Hematopoietic multipotent progenitor cell treated with erythropoietin and hydrocortisone succinate and interleukin-3 and kit ligand, for 6 days (in vitro differentiated cells): ENCODE measurements at regions not wholly inside any gene's neighbourhood (a gene's known extent, or its start where the extent isn't known, plus 50 kb on each side); places are given as distances from the start of the nearest gene placed in this dataset.

Source experiments
- DNase-seq: peaks from one replicate; pipeline ENCODE4 v3.0.0-alpha.2; 2015

DNA sequence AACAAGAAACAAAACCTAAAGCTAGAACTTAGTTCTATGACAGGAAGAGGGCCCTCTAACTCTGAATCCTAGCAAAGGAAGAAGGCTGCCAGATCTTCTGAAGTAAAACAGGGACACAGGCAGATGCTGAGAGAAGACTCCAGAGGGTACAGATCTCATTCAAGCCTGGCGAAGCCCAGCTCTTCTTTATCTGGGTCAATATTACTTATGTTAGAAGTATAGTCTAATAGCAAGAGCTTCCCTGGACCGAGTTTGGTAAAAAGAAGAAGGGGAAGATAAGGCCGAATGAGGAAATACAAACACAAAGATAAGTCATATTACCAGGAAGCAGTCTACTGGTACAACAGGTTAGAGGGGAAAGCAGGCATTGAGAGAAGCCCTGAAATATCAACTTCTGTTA lies 79.9 kb upstream of the CCDC91 start:
- peak; percentile 38 for DNase-seq

DNA sequence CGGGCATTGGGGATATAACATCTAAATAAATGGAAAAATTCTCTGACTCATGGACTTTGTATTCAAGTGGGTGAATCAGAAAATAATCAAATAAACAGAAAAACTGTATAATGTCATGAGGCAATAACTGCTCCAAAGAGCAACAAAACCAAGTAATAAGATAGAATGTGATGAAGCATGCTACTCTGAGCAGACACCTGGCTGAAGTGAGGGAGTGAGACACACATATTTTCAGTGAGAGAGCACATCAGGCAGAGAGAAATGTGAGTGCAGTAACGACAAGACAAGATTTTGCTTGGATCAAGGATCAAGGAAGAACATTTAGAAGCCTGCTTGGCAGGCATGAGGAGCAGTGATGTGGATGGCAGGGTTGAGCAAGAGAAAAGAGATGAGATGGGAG lies 75.8 kb upstream of the CCDC91 start:
- DNase-seq: no peak

- DNase-seq: no peak
Measured at GRCh38 chr12:28121433-28121832, 68.8 kb upstream of the CCDC91 start.

DNA sequence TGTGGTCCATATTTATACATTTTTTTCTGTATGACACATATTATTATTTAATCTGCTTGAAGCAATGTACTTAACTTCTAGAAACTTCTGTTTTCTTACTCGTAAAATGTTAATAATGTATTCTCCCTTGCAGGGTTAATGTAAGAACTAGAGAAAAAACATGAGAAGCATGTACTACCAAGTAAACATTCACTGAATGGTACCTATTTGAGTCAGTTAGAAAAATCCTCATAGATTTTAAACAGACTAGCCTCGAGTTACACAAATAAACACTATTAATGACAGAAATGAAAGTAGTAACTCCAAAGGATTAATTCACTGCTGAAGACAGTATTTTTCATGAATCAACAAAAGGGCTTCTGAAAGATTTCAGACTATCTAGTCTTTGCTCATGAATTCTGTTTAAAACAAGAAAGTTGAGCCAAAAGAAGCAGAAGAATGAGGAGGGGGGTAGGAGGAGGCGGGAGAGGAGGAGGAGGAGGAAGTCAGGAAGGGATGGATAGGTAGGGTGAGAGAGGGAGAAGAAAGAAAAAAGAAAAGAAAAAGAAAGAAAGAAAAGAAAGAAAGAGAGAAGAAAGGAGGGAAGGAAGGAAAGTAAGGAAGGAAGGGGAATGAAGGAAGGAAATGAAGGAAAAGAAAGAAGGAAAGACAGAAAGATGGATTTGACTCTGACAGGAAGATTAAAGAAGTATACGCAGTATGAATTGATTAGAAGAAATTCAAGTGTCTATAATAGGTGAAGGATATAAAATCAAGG lies 68.2 kb upstream of the CCDC91 start:
- DNase-seq: no peak

DNA sequence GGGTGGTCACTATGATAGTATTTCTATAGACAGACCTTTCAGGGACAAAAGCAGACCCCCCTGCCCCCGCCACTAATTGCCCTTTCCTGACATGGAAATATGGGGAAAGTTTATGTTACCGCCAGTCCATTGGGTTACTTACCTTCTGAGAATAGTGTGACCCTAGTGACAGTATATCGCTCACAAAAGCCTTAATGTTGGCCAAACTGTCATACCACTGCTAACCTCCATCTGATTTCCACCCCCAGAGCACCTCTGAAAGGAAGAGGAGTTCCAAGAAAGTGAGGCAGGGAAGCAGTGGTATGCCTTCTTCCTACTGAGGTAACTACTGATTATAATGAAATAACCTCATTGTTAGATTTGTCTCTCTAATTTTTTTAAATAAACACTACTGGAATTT lies 67.5 kb upstream of the CCDC91 start:
- DNase-seq: no peak

GRCh38 chr12:28127455-28127854 lies 62.8 kb upstream of the CCDC91 start:
- DNase-seq: no peak

DNA sequence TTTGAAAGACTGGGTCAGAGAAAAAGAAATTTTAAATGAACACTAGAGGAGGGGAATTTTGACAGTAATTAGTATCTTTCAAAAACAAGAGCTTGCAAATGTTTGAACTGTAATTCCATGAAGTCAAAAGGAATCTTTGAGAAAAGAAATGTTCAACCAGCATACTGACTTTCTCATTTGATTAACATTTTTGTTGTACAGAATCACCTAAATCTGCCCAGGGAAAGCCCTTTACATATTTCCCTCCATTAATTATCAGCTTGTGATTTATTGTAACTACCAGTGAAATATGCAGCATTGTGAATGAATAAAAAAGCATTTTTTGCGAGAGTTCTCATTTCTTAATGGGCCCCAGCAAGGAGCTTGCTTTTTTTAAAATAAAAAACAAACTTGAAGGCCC lies 61.2 kb upstream of the CCDC91 start:
- no peak for DNase-seq

DNA sequence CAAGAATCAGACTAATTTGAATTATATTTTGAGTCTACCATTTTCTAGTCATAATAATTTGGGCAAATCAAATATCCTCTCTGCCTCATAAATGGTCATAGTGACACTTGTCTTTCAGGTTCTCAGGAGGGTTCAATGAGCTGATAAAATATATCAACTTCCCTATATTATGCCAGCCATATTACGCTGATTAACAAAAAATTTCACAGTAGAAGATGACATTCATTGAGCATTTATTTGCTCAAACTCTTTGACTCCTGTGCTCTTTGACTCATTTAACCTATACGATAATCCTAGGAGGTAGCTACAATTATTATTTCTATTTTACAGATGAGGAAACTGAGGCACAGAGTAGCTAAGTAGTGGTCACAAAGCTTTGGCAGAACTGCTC lies 60.0 kb upstream of the CCDC91 start:
- DNase-seq: no peak

- peak; percentile 78 for DNase-seq
Measured at GRCh38 chr12:28130625-28131598, 59.3 kb upstream of the CCDC91 start.

DNA sequence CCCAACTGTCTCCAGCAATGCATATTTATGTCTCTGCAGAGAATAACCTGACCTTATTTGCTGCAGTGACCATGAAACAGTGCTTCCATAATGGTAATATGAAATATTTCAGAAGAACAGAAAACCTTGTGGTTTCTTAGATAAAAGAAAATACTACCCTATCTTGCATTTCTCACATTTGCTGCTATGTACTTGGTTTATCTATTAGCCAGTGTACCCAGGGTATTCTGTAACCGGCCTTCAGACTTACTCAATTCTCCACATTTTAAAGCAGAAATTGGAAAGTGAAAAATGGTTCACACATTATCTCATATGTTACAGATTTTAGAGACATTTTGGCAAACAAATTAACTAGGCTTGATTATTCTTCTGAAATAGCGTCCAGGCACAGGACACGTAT lies 57.9 kb upstream of the CCDC91 start:
- peak; percentile 83 for DNase-seq

GRCh38 chr12:28135801-28136439 lies 54.3 kb upstream of the CCDC91 start:
- DNase-seq: peak; percentile 39

- DNase-seq: no peak
Measured at GRCh38 chr12:28137414-28137813, 52.8 kb upstream of the CCDC91 start.

GRCh38 chr12:28140404-28140803 lies 49.9 kb upstream of the CCDC91 start:
- DNase-seq: no peak
